WTC11 (cell line): ENCODE measurements at regions not wholly inside any gene's neighbourhood (a gene's known extent, or its start where the extent isn't known, plus 50 kb on each side); places are given as distances from the start of the nearest gene placed in this dataset.

Experiments
- ATAC-seq: fragments of 200-7000 bp; cut with Tn5 transposase; 2 replicates; pipeline ENCODE4 v1.10.0; 2021; ENCODE audit warnings: mild to moderate bottlenecking, moderate library complexity
- CTCF ChIA-PET: fragments of 300-600 bp; sonication (Branson Sonifier 250); formaldehyde crosslinking; loops from one replicate; lab custom pipeline; 2021; ENCODE audit warnings: antibody characterized with exemption; lab: Charles Lee
- POLR2A ChIA-PET: fragments of 350-600 bp; sonication (Branson Sonifier 250); formaldehyde crosslinking; loops from one replicate; lab custom pipeline; 2021; ENCODE audit warnings: antibody characterized with exemption; lab: Charles Lee
- DNase-seq: peaks from one replicate; pipeline ENCODE4 v3.0.0; 2021; ENCODE audit warnings: low spot score
- H3K27ac Mint-ChIP-seq: 2 replicates; pipeline ENCODE4 v1.8.0; 2021; ENCODE audit warnings: mixed read lengths
- H3K27me3 Mint-ChIP-seq: 2 replicates; pipeline ENCODE4 v1.8.0; 2021; ENCODE audit warnings: low read depth, mild to moderate bottlenecking, moderate library complexity, mixed read lengths
- H3K36me3 Mint-ChIP-seq: 2 replicates; pipeline ENCODE4 v1.8.0; 2021; ENCODE audit warnings: mixed read lengths
- H3K4me1 Mint-ChIP-seq: 2 replicates; pipeline ENCODE4 v1.8.0; 2022; ENCODE audit warnings: mixed read lengths
- H3K4me3 Mint-ChIP-seq: 2 replicates; pipeline ENCODE4 v1.8.0; 2021; ENCODE audit warnings: mild to moderate bottlenecking, moderate library complexity, mixed read lengths
- H3K9me3 Mint-ChIP-seq: 2 replicates; pipeline ENCODE4 v1.8.0; 2021; ENCODE audit warnings: mixed read lengths
- CREM ChIP-seq: sonication (generic); formaldehyde crosslinking; IDR thresholded peaks from 2 replicates; pipeline ENCODE4 v1.8.1; 2022; ENCODE audit warnings: mild to moderate bottlenecking, missing genetic modification reagents, moderate library complexity
- ESRRA ChIP-seq: sonication (generic); formaldehyde crosslinking; IDR thresholded peaks from 2 replicates; pipeline ENCODE4 v1.8.1; 2022; ENCODE audit warnings: mild to moderate bottlenecking, missing genetic modification reagents, borderline replicate concordance
- FOXP1 ChIP-seq: sonication (generic); formaldehyde crosslinking; IDR thresholded peaks from 2 replicates; pipeline ENCODE4 v1.8.0; 2022; ENCODE audit warnings: missing genetic modification reagents, mild to moderate bottlenecking, moderate library complexity, borderline replicate concordance
- JAZF1 ChIP-seq: fragments of 250-450 bp; sonication (Bioruptor Pico); IDR thresholded peaks from 2 replicates; pipeline ENCODE4 v1.9.0; 2021; ENCODE audit warnings: moderate library complexity, mild to moderate bottlenecking, inconsistent platforms
- KAT7 ChIP-seq: sonication (generic); formaldehyde crosslinking; IDR thresholded peaks from 2 replicates; pipeline ENCODE4 v1.8.1; 2023; ENCODE audit warnings: missing genetic modification reagents, mild to moderate bottlenecking, borderline replicate concordance
- MXD4 ChIP-seq: fragments of 250-450 bp; sonication (Bioruptor Pico); IDR thresholded peaks from 2 replicates; pipeline ENCODE4 v1.8.0; 2021; ENCODE audit warnings: mild to moderate bottlenecking, moderate library complexity, borderline replicate concordance
- NR2C2 ChIP-seq: sonication (generic); formaldehyde crosslinking; IDR thresholded peaks from 2 replicates; pipeline ENCODE4 v1.8.0; 2022; ENCODE audit warnings: mild to moderate bottlenecking, missing genetic modification reagents
- SP1 ChIP-seq: sonication (generic); formaldehyde crosslinking; conservative IDR thresholded peaks from 2 replicates; pipeline ENCODE4 v1.8.1; 2022; ENCODE audit warnings: missing genetic modification reagents
- USF2 ChIP-seq: sonication (generic); formaldehyde crosslinking; IDR thresholded peaks from 2 replicates; pipeline ENCODE4 v1.8.1; 2023; ENCODE audit warnings: mild to moderate bottlenecking, missing genetic modification reagents, moderate library complexity
- ZBTB21 ChIP-seq: sonication (generic); formaldehyde crosslinking; IDR thresholded peaks from 2 replicates; pipeline ENCODE4 v1.8.1; 2023; ENCODE audit warnings: mild to moderate bottlenecking, missing genetic modification reagents, borderline replicate concordance
- ZNF232 ChIP-seq: sonication (generic); formaldehyde crosslinking; IDR thresholded peaks from 2 replicates; pipeline ENCODE4 v1.8.0; 2022; ENCODE audit warnings: mild to moderate bottlenecking, missing genetic modification reagents
- ZNF263 ChIP-seq: sonication (generic); formaldehyde crosslinking; IDR thresholded peaks from 2 replicates; pipeline ENCODE4 v1.8.1; 2022; ENCODE audit warnings: low read depth, mild to moderate bottlenecking, moderate library complexity, missing genetic modification reagents
- ZNF425 ChIP-seq: fragments of 250-450 bp; sonication (Bioruptor Pico); conservative IDR thresholded peaks from 2 replicates; pipeline ENCODE4 v1.9.0; 2021; ENCODE audit warnings: mild to moderate bottlenecking
- ZNF671 ChIP-seq: fragments of 250-450 bp; sonication (Bioruptor Pico); IDR thresholded peaks from 2 replicates; pipeline ENCODE4 v1.8.0; 2021; ENCODE audit warnings: mild to moderate bottlenecking
- TF ChIP-seq, protein P1 (sequence below): sonication (generic); formaldehyde crosslinking; conservative IDR thresholded peaks from 2 replicates; pipeline ENCODE4 v1.8.1; 2023; ENCODE audit warnings: mild to moderate bottlenecking, low read depth, missing genetic modification reagents, moderate library complexity
- TF ChIP-seq, protein P2 (sequence below): fragments of 250-450 bp; sonication (Bioruptor Pico); IDR thresholded peaks from 2 replicates; pipeline ENCODE4 v1.9.0; 2021; ENCODE audit warnings: mild to moderate bottlenecking
- TF ChIP-seq, protein P3 (sequence below): sonication (generic); formaldehyde crosslinking; IDR thresholded peaks from 2 replicates; pipeline ENCODE4 v1.8.1; 2022; ENCODE audit warnings: low read depth, mild to moderate bottlenecking, moderate library complexity, missing genetic modification reagents, borderline replicate concordance
- TF ChIP-seq, protein P4 (sequence below): fragments of 250-450 bp; sonication (Bioruptor Pico); IDR thresholded peaks from 2 replicates; pipeline ENCODE4 v1.9.0; 2021; ENCODE audit warnings: moderate library complexity, mild to moderate bottlenecking, inconsistent platforms, borderline replicate concordance
- TF ChIP-seq, protein P5 (sequence below): sonication (generic); formaldehyde crosslinking; IDR thresholded peaks from 2 replicates; pipeline ENCODE4 v1.8.1; 2022; ENCODE audit warnings: mild to moderate bottlenecking, missing genetic modification reagents, moderate library complexity, borderline replicate concordance
- TF ChIP-seq, protein P6 (sequence below): fragments of 250-450 bp; sonication (Bioruptor Pico); IDR thresholded peaks from 2 replicates; pipeline ENCODE4 v1.9.0; 2021; ENCODE audit warnings: mild to moderate bottlenecking, borderline replicate concordance

DNA sequence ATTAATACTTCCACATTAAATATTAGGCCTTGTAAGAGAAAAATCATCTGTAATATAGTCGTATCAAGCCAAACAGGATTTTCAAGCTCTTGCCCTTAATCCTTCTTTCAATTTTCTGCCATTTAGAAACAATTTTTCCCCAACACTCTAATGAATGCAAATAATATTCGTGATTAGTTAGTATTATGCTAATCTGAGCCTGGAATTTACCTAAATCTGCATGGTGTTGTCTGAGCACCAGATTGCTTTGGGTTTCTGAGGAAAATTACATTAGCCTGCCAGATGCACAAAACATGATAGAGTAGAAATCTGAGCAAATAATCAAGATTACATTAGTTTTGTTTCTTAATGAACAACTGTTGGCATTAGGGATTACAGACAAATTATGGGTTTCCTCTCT lies 176.6 kb downstream of the ZDHHC21 start:
- DNase-seq: no peak
- no peak for ATAC-seq
- Mint-ChIP-seq H3K27ac (peak overlapping the region; percentile 46), H3K36me3 (no peaks in the 10 kb centered on the region), H3K4me1 (peaks cover 34% of the 10 kb centered on the region), H3K4me3 (no peak overlapping the region), H3K27me3 (no peaks in the 10 kb centered on the region), H3K9me3 (0 out of 2 replicates have a peak, but pooled peaks cover 8% of the 10 kb centered on the region)
- ChIA-PET CTCF (interaction anchor here (2.9 kb wide), 1 partner anchor 136 kb away, joined by 9 read pairs; no protein-coding TSS in a partner anchor), POLR2A (interaction anchor here (1.3 kb wide), 1 partner anchor 20 kb away, joined by 3 read pairs; no protein-coding TSS in a partner anchor)
- no peak for TF ChIP-seq ZNF263
- TF ChIP-seq, protein P1, sequence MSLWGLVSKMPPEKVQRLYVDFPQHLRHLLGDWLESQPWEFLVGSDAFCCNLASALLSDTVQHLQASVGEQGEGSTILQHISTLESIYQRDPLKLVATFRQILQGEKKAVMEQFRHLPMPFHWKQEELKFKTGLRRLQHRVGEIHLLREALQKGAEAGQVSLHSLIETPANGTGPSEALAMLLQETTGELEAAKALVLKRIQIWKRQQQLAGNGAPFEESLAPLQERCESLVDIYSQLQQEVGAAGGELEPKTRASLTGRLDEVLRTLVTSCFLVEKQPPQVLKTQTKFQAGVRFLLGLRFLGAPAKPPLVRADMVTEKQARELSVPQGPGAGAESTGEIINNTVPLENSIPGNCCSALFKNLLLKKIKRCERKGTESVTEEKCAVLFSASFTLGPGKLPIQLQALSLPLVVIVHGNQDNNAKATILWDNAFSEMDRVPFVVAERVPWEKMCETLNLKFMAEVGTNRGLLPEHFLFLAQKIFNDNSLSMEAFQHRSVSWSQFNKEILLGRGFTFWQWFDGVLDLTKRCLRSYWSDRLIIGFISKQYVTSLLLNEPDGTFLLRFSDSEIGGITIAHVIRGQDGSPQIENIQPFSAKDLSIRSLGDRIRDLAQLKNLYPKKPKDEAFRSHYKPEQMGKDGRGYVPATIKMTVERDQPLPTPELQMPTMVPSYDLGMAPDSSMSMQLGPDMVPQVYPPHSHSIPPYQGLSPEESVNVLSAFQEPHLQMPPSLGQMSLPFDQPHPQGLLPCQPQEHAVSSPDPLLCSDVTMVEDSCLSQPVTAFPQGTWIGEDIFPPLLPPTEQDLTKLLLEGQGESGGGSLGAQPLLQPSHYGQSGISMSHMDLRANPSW (CRISPR knock-in tag): no peak
- TF ChIP-seq FOXP1: no peak
- no peak for TF ChIP-seq ZBTB21 (CRISPR knock-in tag)
- no peak for TF ChIP-seq MXD4 (CRISPR knock-in tag)
- TF ChIP-seq, protein P2, sequence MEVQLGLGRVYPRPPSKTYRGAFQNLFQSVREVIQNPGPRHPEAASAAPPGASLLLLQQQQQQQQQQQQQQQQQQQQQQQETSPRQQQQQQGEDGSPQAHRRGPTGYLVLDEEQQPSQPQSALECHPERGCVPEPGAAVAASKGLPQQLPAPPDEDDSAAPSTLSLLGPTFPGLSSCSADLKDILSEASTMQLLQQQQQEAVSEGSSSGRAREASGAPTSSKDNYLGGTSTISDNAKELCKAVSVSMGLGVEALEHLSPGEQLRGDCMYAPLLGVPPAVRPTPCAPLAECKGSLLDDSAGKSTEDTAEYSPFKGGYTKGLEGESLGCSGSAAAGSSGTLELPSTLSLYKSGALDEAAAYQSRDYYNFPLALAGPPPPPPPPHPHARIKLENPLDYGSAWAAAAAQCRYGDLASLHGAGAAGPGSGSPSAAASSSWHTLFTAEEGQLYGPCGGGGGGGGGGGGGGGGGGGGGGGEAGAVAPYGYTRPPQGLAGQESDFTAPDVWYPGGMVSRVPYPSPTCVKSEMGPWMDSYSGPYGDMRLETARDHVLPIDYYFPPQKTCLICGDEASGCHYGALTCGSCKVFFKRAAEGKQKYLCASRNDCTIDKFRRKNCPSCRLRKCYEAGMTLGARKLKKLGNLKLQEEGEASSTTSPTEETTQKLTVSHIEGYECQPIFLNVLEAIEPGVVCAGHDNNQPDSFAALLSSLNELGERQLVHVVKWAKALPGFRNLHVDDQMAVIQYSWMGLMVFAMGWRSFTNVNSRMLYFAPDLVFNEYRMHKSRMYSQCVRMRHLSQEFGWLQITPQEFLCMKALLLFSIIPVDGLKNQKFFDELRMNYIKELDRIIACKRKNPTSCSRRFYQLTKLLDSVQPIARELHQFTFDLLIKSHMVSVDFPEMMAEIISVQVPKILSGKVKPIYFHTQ (CRISPR knock-in tag): no peak
- TF ChIP-seq ESRRA (CRISPR knock-in tag): no peak
- no peak for TF ChIP-seq KAT7 (CRISPR knock-in tag)
- TF ChIP-seq, protein P3, sequence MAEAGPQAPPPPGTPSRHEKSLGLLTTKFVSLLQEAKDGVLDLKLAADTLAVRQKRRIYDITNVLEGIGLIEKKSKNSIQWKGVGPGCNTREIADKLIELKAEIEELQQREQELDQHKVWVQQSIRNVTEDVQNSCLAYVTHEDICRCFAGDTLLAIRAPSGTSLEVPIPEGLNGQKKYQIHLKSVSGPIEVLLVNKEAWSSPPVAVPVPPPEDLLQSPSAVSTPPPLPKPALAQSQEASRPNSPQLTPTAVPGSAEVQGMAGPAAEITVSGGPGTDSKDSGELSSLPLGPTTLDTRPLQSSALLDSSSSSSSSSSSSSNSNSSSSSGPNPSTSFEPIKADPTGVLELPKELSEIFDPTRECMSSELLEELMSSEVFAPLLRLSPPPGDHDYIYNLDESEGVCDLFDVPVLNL (CRISPR knock-in tag): no peak
- TF ChIP-seq, protein P4, sequence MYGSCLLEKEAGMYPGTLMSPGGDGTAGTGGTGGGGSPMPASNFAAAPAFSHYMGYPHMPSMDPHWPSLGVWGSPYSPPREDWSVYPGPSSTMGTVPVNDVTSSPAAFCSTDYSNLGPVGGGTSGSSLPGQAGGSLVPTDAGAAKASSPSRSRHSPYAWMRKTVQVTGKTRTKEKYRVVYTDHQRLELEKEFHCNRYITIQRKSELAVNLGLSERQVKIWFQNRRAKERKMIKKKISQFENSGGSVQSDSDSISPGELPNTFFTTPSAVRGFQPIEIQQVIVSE: no peak
- TF ChIP-seq ZNF671: no peak
- TF ChIP-seq, protein P5, sequence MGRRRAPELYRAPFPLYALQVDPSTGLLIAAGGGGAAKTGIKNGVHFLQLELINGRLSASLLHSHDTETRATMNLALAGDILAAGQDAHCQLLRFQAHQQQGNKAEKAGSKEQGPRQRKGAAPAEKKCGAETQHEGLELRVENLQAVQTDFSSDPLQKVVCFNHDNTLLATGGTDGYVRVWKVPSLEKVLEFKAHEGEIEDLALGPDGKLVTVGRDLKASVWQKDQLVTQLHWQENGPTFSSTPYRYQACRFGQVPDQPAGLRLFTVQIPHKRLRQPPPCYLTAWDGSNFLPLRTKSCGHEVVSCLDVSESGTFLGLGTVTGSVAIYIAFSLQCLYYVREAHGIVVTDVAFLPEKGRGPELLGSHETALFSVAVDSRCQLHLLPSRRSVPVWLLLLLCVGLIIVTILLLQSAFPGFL (CRISPR knock-in tag): no peak
- TF ChIP-seq USF2 (CRISPR knock-in tag): no peak
- no peak for TF ChIP-seq ZNF425
- TF ChIP-seq NR2C2 (CRISPR knock-in tag): no peak
- no peak for TF ChIP-seq CREM (CRISPR knock-in tag)
- no peak for TF ChIP-seq ZNF232 (CRISPR knock-in tag)
- no peak for TF ChIP-seq SP1
- TF ChIP-seq JAZF1 (CRISPR knock-in tag): no peak
- TF ChIP-seq, protein P6, sequence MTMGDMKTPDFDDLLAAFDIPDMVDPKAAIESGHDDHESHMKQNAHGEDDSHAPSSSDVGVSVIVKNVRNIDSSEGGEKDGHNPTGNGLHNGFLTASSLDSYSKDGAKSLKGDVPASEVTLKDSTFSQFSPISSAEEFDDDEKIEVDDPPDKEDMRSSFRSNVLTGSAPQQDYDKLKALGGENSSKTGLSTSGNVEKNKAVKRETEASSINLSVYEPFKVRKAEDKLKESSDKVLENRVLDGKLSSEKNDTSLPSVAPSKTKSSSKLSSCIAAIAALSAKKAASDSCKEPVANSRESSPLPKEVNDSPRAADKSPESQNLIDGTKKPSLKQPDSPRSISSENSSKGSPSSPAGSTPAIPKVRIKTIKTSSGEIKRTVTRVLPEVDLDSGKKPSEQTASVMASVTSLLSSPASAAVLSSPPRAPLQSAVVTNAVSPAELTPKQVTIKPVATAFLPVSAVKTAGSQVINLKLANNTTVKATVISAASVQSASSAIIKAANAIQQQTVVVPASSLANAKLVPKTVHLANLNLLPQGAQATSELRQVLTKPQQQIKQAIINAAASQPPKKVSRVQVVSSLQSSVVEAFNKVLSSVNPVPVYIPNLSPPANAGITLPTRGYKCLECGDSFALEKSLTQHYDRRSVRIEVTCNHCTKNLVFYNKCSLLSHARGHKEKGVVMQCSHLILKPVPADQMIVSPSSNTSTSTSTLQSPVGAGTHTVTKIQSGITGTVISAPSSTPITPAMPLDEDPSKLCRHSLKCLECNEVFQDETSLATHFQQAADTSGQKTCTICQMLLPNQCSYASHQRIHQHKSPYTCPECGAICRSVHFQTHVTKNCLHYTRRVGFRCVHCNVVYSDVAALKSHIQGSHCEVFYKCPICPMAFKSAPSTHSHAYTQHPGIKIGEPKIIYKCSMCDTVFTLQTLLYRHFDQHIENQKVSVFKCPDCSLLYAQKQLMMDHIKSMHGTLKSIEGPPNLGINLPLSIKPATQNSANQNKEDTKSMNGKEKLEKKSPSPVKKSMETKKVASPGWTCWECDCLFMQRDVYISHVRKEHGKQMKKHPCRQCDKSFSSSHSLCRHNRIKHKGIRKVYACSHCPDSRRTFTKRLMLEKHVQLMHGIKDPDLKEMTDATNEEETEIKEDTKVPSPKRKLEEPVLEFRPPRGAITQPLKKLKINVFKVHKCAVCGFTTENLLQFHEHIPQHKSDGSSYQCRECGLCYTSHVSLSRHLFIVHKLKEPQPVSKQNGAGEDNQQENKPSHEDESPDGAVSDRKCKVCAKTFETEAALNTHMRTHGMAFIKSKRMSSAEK: no peak
